H1 (cell line): ENCODE measurements at regions not wholly inside any gene's neighbourhood (a gene's known extent, or its start where the extent isn't known, plus 50 kb on each side); places are given as distances from the start of the nearest gene placed in this dataset.

Source experiments
- ATF2 ChIP-seq: IDR thresholded peaks from 2 replicates; pipeline ENCODE4 v1.6.1; 2012; ENCODE audit warnings: low read length, inconsistent platforms
- BCL11A ChIP-seq, 2 experiments: IDR thresholded peaks; one replicate each; pipeline ENCODE4 v1.6.1; 2011; ENCODE audit warnings: low read depth in 2 of 2, low read length in 2 of 2, mild to moderate bottlenecking in 2 of 2
- EGR1 ChIP-seq: IDR thresholded peaks from 2 replicates; pipeline ENCODE4 v1.6.1; 2011; ENCODE audit warnings: low read depth, low read length, borderline replicate concordance
- SP1 ChIP-seq: IDR thresholded peaks from 2 replicates; pipeline ENCODE4 v1.6.1; 2011; ENCODE audit warnings: low read depth, low read length

GRCh38 chr3:135650309-135650708 lies 315.2 kb upstream of the PPP2R3A start (continued):
- TF ChIP-seq ATF2 (no peak), EGR1 (no peak), BCL11A (IDR thresholded peaks at IDR 0.05; ENCODE audit: low read depth in 2 of 2, low read length in 2 of 2) (no peak), SP1 (no peak)
